ENCODE measurements at regions not wholly inside any gene's neighbourhood (a gene's known extent, or its start where the extent isn't known, plus 50 kb on each side); places are given as distances from the start of the nearest gene placed in this dataset.
"Not testable (repeated sequence)": the region's sequence is repeated elsewhere in the genome, so short reads cannot be mapped to it uniquely, and the experiment has no call there.

- no peak for DNase-seq (ENCODE audit: low spot score)
Measured at GRCh38 chr2:128510701-128511397, 192.2 kb upstream of the HS6ST1 start.

GRCh38 chr2:128511731-128512378, 193.2 kb upstream of the HS6ST1 start:
- no peak for DNase-seq (ENCODE audit: low spot score)

GRCh38 chr2:128512379-128513115, 193.9 kb upstream of the HS6ST1 start:
- peak; percentile 35 for DNase-seq (ENCODE audit: low spot score)

GRCh38 chr2:128513116-128513960, 194.7 kb upstream of the HS6ST1 start:
- DNase-seq (ENCODE audit: low spot score) = no peak

- DNase-seq (ENCODE audit: low spot score) = no peak
Measured at GRCh38 chr2:128513961-128514283, 195.3 kb upstream of the HS6ST1 start.

- DNase-seq (ENCODE audit: low spot score) = no peak
Measured at GRCh38 chr2:128514555-128514955, 195.9 kb upstream of the HS6ST1 start.

- no peak for DNase-seq (ENCODE audit: low spot score)
Measured at GRCh38 chr2:128516938-128517337, 198.3 kb upstream of the HS6ST1 start.

GRCh38 chr2:128519028-128519427, 200.4 kb upstream of the HS6ST1 start:
- DNase-seq (ENCODE audit: low spot score) = not testable (repeated sequence)

GRCh38 chr2:128519517-128520215, 201.0 kb upstream of the HS6ST1 start:
- no peak for DNase-seq (ENCODE audit: low spot score)

GRCh38 chr2:128520340-128520739, 201.7 kb upstream of the HS6ST1 start:
- DNase-seq (ENCODE audit: low spot score) = no peak

GRCh38 chr2:128520791-128521190, 202.1 kb upstream of the HS6ST1 start:
- peak; percentile 4 for DNase-seq (ENCODE audit: low spot score)

GRCh38 chr2:128521482-128521881, 202.8 kb upstream of the HS6ST1 start:
- no peak for DNase-seq (ENCODE audit: low spot score)

GRCh38 chr2:128522829-128523228, 204.2 kb upstream of the HS6ST1 start:
- no peak for DNase-seq (ENCODE audit: low spot score)

GRCh38 chr2:128523457-128523856, 204.8 kb upstream of the HS6ST1 start:
- no peak for DNase-seq (ENCODE audit: low spot score)

- DNase-seq (ENCODE audit: low spot score) = no peak
Measured at GRCh38 chr2:128524183-128524582, 205.5 kb upstream of the HS6ST1 start.

- no peak for DNase-seq (ENCODE audit: low spot score)
Measured at GRCh38 chr2:128525653-128526052, 207.0 kb upstream of the HS6ST1 start.

GRCh38 chr2:128526455-128526976, 207.8 kb upstream of the HS6ST1 start:
- no peak for DNase-seq (ENCODE audit: low spot score)

GRCh38 chr2:128528133-128528532, 209.5 kb upstream of the HS6ST1 start:
- DNase-seq (ENCODE audit: low spot score) = no peak

GRCh38 chr2:128530025-128530573, 211.4 kb upstream of the HS6ST1 start:
- DNase-seq (ENCODE audit: low spot score) = no peak

GRCh38 chr2:128531856-128532255, 213.2 kb upstream of the HS6ST1 start:
- no peak for DNase-seq (ENCODE audit: low spot score)

- DNase-seq (ENCODE audit: low spot score) = no peak
Measured at GRCh38 chr2:128533101-128533500, 214.4 kb upstream of the HS6ST1 start.
